ENCODE measurements at regions not wholly inside any gene's neighbourhood (a gene's known extent, or its start where the extent isn't known, plus 50 kb on each side); places are given as distances from the start of the nearest gene placed in this dataset.

DNA sequence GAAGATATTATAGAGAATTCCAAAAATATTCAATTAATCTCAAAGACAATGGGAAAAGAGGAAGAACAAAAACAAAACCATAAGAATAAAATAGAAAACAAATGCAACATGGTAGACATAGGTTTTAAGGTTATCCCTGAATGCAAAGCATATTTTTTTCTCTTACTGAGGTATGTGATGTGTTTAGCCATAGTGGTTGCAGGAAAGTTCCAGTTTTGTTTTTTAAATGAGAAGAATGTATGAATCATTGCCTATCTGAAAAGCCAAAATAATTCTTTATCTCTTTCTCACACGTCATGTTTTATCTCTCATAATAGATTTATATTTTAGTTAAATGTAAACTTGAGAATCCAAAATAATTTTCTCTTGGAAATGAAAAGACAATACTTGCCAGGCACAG lies 2591.7 kb upstream of the PCDH20 start:
- DNase-seq: no peak

GRCh38 chr13:64000321-64000720 lies 2584.7 kb upstream of the PCDH20 start:
- no peak for DNase-seq

- no peak for DNase-seq
Measured at GRCh38 chr13:63999614-64000305, 2584.1 kb upstream of the PCDH20 start.

DNA sequence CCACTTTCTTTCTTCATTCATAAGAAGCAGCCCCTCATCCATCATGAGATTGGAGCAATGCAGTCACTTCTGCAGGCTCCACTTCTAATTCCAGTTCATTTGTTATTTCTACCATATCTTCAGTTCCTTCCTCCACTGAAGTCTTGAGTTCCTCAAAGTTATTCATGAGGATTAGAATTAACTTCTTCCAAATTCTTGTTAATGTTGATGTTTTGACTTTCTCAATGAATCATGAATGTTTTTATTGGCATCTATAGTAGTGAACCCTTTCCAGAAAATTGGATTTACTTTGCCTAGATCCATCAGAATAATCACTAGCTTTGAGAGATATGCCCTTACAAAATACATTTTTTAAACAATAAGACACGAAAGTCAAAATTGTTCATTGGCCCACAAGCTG lies 2567.7 kb upstream of the PCDH20 start:
- no peak for DNase-seq

DNA sequence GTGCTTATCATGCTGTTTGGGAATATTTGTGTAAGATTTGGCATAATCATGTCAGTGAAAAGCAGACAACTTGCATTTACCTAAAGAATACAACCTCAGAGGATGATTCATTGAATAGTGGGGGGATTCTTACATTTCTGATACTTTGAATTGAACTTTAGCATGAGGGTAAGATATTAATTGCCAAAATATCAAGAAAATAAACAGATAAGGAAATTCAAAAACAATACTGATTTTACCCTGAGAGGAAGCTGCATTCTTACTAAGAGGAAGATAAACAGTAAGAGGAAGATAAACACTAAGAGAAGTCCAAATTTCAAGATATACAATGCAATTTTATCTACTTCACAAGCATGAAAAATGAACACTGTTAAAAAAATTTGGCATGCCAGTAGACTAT lies 2564.3 kb upstream of the PCDH20 start:
- no peak for DNase-seq

DNA sequence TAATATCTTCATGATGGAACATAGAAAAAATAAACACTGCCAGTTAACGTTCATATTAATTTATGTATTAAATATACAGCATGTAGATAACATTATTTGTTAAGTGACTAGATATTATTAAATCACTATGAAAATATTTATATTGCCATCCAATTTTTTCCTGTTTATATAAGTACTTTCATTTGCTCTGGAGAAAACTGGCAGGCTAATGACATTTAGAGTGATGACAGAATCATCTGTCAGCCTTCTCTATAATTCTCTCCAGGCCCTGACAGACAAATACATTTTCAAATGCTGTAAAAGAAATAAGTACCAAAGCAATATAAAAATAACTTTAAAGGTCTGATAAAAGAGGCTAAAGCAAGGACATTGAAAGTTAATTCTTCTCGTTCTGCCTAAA lies 2556.7 kb upstream of the PCDH20 start:
- DNase-seq: no peak

- no peak for DNase-seq
Measured at GRCh38 chr13:63954683-63955082, 2539.0 kb upstream of the PCDH20 start.

- no peak for DNase-seq
Measured at GRCh38 chr13:63948045-63948444, 2532.4 kb upstream of the PCDH20 start.

GRCh38 chr13:63944911-63945310 lies 2529.3 kb upstream of the PCDH20 start:
- no peak for DNase-seq

- DNase-seq: no peak
Measured at GRCh38 chr13:63942372-63942771, 2526.7 kb upstream of the PCDH20 start.

DNA sequence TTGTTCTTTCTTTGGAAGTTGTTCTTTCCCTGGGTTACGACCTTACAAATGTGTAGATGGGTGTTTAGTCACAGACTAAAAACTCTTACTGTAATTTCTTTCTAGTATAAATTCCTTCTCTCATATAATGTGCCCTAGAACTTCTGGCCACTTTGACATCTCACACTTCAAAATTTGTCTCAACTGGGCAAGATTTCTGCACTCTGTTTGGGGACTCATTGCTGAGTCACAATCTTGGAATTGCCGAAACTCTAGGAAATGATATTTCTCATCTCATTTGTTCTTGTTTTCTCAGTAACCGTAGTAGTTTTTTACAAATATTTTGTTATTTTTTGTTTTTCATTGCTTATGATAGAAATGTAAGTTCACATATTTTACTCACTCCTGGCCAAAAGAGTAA lies 2523.2 kb upstream of the PCDH20 start:
- DNase-seq: no peak

DNA sequence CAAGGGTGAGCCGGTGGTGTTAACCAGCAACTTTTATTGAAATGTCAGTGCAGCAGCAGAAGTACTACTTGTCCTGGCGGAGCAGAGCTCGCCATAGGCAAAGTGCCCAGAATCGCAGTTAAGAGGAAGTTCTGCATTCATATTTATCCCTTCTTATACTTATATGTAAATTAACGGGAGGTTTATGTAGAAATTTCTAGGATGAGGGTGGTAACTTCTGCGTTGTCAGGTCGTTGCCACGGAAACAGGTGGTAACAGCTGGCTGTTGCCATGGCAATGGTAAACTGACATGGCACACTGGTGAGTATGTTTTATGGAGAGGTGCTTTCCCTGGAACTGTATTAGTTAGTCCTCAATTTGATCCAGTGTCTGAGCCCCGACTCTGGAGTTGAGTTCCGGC lies 2494.9 kb upstream of the PCDH20 start:
- DNase-seq: no peak

DNA sequence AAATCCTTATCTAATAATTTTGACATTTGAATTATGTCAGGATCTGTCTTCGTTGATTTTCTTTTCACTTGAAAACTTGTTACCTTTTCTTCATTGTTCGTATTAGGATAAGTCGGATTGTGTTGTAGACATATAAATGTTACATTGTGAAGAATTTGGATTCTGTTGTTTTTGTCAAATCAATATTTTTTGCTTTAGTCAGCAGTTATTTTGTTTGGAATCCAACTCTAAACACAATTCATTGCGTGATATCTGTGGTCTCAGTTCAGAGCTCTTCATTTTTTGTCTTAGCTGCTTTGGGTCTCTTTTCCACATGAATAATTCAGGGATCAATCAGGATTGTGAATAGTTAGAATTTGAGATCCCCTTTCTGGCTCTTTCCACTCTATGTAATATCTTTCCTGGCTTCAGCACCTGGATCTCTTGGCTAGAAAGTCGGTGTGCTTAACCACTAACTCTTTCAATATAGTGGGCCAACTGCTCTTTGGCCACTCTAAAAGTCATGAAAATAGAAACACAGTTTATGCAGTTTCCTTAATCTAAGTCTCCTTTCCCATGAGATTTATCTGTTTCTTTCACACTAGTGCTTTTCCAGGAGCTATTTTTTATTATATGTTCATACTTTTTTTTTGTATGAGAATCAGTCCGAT lies 2494.2 kb upstream of the PCDH20 start:
- DNase-seq: no peak

DNA sequence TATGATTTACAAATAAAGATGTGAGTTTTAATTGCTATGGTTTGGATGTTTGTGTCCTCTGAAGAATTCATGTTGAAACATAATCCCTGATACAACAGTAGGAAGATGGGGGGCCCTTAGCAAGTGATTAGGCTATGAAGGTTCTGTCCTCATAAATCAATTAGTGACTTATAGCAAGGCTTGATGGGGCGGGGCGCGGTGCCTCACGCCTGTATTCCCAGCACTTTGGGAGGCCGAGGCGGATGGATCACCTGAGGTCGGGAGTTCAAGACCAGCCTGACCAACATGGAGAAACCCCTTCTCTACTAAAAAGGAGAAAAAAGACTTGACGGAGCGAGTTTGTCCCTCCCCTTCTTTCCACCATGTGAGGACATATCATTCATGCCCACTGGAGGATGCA lies 2486.5 kb upstream of the PCDH20 start:
- no peak for DNase-seq

GRCh38 chr13:63901630-63902029 lies 2486.0 kb upstream of the PCDH20 start:
- DNase-seq: no peak

GRCh38 chr13:63900406-63900805 lies 2484.8 kb upstream of the PCDH20 start:
- DNase-seq: no peak

DNA sequence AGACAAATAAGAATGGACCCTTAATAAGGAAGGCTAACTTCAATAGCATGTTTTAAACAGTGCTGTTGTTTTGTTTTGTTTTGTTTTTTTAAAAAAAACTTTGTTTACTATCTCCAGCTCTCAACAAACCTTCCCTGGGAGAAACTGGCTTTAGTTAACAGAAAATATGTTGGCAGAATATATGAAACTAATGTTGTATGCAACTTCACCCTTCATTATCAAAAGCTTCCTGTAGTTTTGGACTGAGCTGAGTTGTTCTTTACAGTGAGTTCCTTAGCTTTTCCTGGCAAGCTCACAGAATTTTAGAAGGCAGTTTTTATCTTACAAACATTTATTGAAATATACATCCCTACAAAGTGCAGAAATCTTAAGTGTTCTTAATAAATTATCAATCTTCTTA lies 2480.7 kb upstream of the PCDH20 start:
- no peak for DNase-seq

- no peak for DNase-seq
Measured at GRCh38 chr13:63882052-63882451, 2466.4 kb upstream of the PCDH20 start.

GRCh38 chr13:63880705-63881104 lies 2465.1 kb upstream of the PCDH20 start:
- DNase-seq: no peak

- DNase-seq: no peak
Measured at GRCh38 chr13:63873936-63874335, 2458.3 kb upstream of the PCDH20 start.

DNA sequence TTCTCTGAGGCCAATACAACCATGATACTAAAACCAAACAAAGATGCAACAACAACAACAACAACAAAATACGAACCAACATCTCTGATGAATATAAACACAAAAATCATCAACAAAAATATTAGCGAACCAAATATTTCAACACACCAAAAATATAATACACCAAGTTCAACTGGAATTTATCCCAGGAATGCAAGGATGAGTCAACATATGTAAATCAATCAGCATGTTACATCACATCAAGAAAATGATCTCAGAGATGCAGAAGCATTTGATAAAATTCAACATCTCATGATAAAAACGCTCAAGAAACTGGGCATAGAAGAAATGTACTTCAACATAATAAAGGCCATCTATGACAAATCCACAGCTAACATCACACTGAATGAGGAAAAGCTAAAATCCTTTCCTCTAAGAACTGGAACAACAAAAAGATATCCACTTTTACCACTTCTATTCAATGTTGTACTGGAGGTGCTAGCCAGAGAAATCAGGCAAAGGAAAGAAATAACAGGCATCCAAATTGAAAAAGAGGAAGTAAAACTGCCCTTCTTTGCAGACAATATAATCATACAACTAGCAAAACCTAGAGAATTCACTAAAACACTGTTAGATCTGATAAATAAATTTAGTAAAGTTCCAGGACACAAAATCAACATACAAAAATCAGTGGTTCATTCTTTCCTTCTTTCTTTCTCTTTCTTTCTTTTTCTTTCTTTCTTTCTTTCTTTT lies 2448.7 kb upstream of the PCDH20 start:
- DNase-seq: no peak

GRCh38 chr13:63855457-63856118 lies 2439.9 kb upstream of the PCDH20 start:
- no peak for DNase-seq

GRCh38 chr13:63853816-63854215 lies 2438.2 kb upstream of the PCDH20 start:
- no peak for DNase-seq

DNA sequence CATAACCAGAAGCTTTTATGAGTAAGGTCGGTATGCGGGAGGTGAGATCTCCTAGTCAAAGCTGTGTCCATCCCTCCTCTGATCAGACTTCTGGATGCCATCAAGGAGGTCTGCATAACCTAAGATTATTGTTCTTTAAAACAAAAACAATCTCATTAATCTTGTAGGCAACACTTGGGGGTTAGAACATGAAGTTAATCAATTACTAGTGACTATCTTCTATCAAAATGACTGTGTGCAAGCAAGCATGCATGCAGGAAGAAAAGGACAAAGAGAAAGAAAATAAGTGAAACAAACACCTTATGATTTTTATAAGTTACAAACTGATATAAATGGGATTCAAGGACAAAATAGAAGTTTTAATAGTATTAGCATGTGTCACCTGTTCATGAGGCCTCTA lies 2435.9 kb upstream of the PCDH20 start:
- DNase-seq: no peak

Data from NCI-H1930 (cell line).